NB4 (cell line): ENCODE measurements at regions not wholly inside any gene's neighbourhood (a gene's known extent, or its start where the extent isn't known, plus 50 kb on each side); places are given as distances from the start of the nearest gene placed in this dataset.

ENCODE experiments used
- MYC ChIP-seq: IDR thresholded peaks from 2 replicates; pipeline ENCODE4 v1.6.1; 2011; ENCODE audit warnings: low read depth, low read length
- POLR2A ChIP-seq: IDR thresholded peaks from 2 replicates; pipeline ENCODE4 v1.6.1; 2011; ENCODE audit warnings: mild to moderate bottlenecking; ENCODE audit not compliant: insufficient read length; ENCODE audit errors: extremely low read depth
- TF ChIP-seq, protein P1 (sequence below): IDR thresholded peaks from 2 replicates; pipeline ENCODE4 v1.6.1; 2011; ENCODE audit warnings: low read depth, low read length
- TF ChIP-seq, protein P2 (sequence below): IDR thresholded peaks from one replicate; pipeline ENCODE4 v1.5.1; 2012; ENCODE audit warnings: low read depth, low read length

DNA sequence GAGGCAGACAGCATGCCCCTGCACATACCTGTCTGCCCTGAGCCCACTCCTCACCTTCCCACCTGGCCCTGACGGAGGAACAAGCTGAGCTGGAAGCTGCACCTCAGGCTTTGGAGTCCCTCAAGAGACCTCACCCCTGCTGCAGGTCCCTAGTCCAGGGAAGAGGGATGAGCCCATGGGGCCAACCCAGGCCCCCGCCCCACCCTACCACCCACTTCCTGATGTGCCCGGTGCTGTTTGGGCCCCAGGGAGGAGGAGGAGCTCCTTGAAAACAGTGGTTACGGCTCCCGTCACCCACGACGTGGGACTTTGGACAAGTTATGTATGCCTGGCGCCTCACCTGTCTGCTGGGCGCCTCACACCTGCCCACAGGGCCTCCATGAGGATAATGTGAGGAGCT lies 250.2 kb downstream of the NPHP4 start:
- TF ChIP-seq, protein P1, sequence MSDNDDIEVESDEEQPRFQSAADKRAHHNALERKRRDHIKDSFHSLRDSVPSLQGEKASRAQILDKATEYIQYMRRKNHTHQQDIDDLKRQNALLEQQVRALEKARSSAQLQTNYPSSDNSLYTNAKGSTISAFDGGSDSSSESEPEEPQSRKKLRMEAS = no peak
- TF ChIP-seq, protein P2, sequence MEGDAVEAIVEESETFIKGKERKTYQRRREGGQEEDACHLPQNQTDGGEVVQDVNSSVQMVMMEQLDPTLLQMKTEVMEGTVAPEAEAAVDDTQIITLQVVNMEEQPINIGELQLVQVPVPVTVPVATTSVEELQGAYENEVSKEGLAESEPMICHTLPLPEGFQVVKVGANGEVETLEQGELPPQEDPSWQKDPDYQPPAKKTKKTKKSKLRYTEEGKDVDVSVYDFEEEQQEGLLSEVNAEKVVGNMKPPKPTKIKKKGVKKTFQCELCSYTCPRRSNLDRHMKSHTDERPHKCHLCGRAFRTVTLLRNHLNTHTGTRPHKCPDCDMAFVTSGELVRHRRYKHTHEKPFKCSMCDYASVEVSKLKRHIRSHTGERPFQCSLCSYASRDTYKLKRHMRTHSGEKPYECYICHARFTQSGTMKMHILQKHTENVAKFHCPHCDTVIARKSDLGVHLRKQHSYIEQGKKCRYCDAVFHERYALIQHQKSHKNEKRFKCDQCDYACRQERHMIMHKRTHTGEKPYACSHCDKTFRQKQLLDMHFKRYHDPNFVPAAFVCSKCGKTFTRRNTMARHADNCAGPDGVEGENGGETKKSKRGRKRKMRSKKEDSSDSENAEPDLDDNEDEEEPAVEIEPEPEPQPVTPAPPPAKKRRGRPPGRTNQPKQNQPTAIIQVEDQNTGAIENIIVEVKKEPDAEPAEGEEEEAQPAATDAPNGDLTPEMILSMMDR = no peak
- TF ChIP-seq MYC (no peak), POLR2A (no peak)
